ENCODE measurements at regions not wholly inside any gene's neighbourhood (a gene's known extent, or its start where the extent isn't known, plus 50 kb on each side); places are given as distances from the start of the nearest gene placed in this dataset.
A peak's percentile ranks its signal among the peaks of the same experiment; 100 is the strongest.

- Mint-ChIP-seq H3K4me1 (no peaks in the 10 kb centered on the region), H3K4me3 (no peak overlapping the region), H3K27me3 (no peaks in the 10 kb centered on the region), H3K9me3 (peaks cover 0 to 8% of the 10 kb centered on the region in 2 donors), H3K27ac (peak overlapping the region in 1 of 2 donors; percentile 94)
- DNase-seq (no peak), ATAC-seq (peak; percentile 28)
These were observed 707.6 kb downstream of the QKI start for GRCh38 chr6:164122109-164122508.

DNA sequence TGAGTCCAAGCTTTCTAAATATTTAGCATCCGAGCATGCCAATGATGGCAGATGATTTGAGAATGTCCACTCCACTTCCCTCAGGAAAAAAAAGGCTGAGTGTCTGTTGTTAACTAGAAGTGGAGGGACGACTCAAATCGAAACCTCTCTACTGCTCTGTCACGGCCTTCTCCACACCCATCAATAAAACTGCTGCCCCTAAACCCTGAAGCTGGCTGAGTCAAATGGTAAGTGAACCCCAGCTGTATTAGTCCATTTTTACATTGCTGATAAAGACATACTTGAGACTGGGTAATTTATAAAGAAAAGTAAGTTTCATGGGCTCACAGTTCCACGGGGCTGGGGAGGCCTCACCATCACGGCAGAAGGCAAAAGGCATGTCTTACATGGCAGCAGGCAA is 707.0 kb downstream of the QKI start:
- H3K27me3 Mint-ChIP-seq = no peaks in the 10 kb centered on the region
- DNase-seq (no peak), ATAC-seq (no peak)
- peak overlapping the region in 1 of 2 donors; percentile 94 for H3K27ac Mint-ChIP-seq
- no peaks in the 10 kb centered on the region for H3K4me1 Mint-ChIP-seq
- H3K9me3 Mint-ChIP-seq = peaks cover 0 to 8% of the 10 kb centered on the region in 2 donors
- no peak overlapping the region for H3K4me3 Mint-ChIP-seq

DNA sequence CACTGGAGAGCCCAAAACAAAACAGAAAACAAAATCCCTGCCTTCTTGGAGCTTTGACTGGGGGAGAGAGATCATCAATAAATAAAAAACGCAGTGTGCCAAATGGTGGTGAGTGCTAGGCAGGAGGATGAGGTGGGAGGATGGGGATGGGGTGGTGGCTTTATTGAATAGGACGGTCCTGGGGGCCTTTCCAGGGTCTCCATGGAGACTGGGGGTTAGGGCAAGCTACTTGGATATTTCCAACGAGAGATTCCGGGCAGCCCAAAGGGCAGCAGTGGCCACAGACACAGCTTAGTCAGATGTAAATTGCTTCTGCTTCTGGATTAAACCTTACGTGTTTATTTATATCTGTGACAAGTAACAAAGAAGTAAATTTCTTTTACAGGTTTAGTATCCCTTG is 700.1 kb downstream of the QKI start:
- ATAC-seq = no peak
- Mint-ChIP-seq H3K27me3 (peaks cover 42% of the 10 kb centered on the region), H3K4me3 (no peak overlapping the region), H3K27ac (no peak overlapping the region), H3K9me3 (peaks cover 0 to 7% of the 10 kb centered on the region in 2 donors), H3K4me1 (no peaks in the 10 kb centered on the region)
- no peak for DNase-seq

- no peak for DNase-seq
- ATAC-seq = no peak
- H3K27ac Mint-ChIP-seq = no peak overlapping the region
- peaks cover 48% of the 10 kb centered on the region for H3K27me3 Mint-ChIP-seq
- H3K4me3 Mint-ChIP-seq = no peak overlapping the region
- H3K4me1 Mint-ChIP-seq = peaks cover 5% of the 10 kb centered on the region
- H3K9me3 Mint-ChIP-seq = peaks cover 0 to 7% of the 10 kb centered on the region in 2 donors
These were observed 699.5 kb downstream of the QKI start for GRCh38 chr6:164114051-164114450.

GRCh38 chr6:164113637-164114036 is 699.1 kb downstream of the QKI start:
- no peak for ATAC-seq
- Mint-ChIP-seq H3K4me3 (no peak overlapping the region), H3K4me1 (peaks cover 6% of the 10 kb centered on the region), H3K9me3 (peaks cover 0 to 7% of the 10 kb centered on the region in 2 donors), H3K27me3 (peaks cover 52% of the 10 kb centered on the region), H3K27ac (no peak overlapping the region)
- no peak for DNase-seq

DNA sequence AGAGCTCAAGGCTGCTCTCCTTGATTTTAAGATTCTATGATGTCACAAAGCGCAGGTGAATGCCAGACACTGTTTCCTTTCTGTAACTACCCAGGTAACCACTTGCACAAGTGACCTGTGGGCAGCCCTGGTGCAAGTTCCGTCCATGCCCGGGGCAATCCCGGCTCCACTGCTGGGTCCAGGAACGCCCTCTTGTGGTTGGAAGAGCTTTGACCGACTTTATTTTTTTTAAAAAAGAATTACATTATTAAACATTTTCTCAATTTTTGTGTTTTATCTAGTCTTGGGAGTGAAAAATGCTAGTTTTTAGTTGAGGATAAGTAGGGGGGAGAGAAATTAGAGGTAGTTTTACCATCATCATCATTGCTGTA is 695.2 kb downstream of the QKI start:
- no peak overlapping the region for H3K27ac Mint-ChIP-seq
- peaks cover 0 to 7% of the 10 kb centered on the region in 2 donors for H3K9me3 Mint-ChIP-seq
- DNase-seq (no peak), ATAC-seq (no peak)
- H3K4me1 Mint-ChIP-seq = peaks cover 6% of the 10 kb centered on the region
- H3K4me3 Mint-ChIP-seq = no peak overlapping the region
- peaks cover 69% of the 10 kb centered on the region for H3K27me3 Mint-ChIP-seq

GRCh38 chr6:164108869-164109769 is 694.6 kb downstream of the QKI start:
- H3K9me3 Mint-ChIP-seq = peaks cover 0 to 7% of the 10 kb centered on the region in 2 donors
- DNase-seq = no peak
- peaks cover 63% of the 10 kb centered on the region for H3K27me3 Mint-ChIP-seq
- H3K27ac Mint-ChIP-seq = peak overlapping the region in 1 of 2 donors; percentile 76
- ATAC-seq = no peak
- no peak overlapping the region for H3K4me3 Mint-ChIP-seq
- H3K4me1 Mint-ChIP-seq = peaks cover 6% of the 10 kb centered on the region

DNA sequence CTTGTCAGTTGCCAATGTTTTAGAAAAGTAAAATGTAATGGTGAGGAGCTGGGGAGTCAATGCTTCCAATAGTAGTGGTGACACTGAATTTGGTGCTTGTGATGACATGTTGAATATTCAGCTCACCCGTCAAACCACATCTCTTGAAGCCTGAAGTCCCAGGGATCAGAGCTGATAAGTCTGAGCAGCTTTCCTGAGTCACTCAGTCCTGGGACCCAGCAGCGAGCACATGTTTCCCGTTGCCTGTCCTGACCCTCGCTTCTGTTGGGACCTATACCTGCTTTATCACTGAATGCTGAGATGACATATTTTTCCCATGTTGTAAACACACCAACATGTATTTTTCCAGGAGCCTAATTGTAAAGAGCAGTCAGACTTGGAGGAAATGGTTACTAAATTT is 693.6 kb downstream of the QKI start:
- Mint-ChIP-seq H3K9me3 (peaks cover 0 to 7% of the 10 kb centered on the region in 2 donors), H3K27me3 (peaks cover 54% of the 10 kb centered on the region), H3K27ac (no peak overlapping the region), H3K4me1 (peaks cover 6% of the 10 kb centered on the region), H3K4me3 (no peak overlapping the region)
- DNase-seq (no peak), ATAC-seq (no peak)

- Mint-ChIP-seq H3K27me3 (peaks cover 57% of the 10 kb centered on the region), H3K4me3 (no peak overlapping the region), H3K27ac (no peak overlapping the region), H3K4me1 (peaks cover 6% of the 10 kb centered on the region), H3K9me3 (peaks cover 0 to 7% of the 10 kb centered on the region in 2 donors)
- no peak for DNase-seq
- no peak for ATAC-seq
These were observed 692.9 kb downstream of the QKI start for GRCh38 chr6:164107297-164107995.

- ATAC-seq (peak; percentile 52), DNase-seq (no peak)
- no peak overlapping the region for H3K4me3 Mint-ChIP-seq
- H3K9me3 Mint-ChIP-seq = no peaks in the 10 kb centered on the region
- peaks cover 6% of the 10 kb centered on the region for H3K4me1 Mint-ChIP-seq
- no peak overlapping the region for H3K27ac Mint-ChIP-seq
- H3K27me3 Mint-ChIP-seq = peaks cover 59% of the 10 kb centered on the region
These were observed 691.8 kb downstream of the QKI start for GRCh38 chr6:164106345-164106769.

DNA sequence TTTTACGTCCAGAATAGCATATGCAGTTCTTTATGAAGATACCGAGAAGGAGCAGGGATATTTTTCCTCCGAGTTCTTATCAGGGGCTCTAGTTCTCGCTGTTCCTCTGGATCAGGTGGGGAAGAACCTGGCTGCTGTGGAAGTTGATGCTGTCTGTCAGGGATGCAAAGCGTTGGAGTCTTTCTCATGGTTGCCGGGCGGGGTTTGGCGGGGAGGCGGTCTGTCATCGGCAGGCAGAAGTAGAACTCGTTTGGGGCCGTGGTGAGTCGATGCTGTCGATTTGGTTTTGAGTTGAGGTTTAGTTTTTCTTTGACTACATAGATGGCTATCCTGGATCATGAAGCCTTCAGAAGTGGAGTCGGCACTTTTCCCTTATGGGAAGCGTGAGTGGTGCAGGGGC is 691.2 kb downstream of the QKI start:
- Mint-ChIP-seq H3K27me3 (peaks cover 53% of the 10 kb centered on the region), H3K4me3 (no peak overlapping the region), H3K4me1 (peaks cover 6% of the 10 kb centered on the region), H3K27ac (no peak overlapping the region), H3K9me3 (no peaks in the 10 kb centered on the region)
- ATAC-seq = no peak
- no peak for DNase-seq

GRCh38 chr6:164104432-164104831 is 689.9 kb downstream of the QKI start:
- ATAC-seq = no peak
- H3K27ac Mint-ChIP-seq = no peak overlapping the region
- H3K4me1 Mint-ChIP-seq = peaks cover 5% of the 10 kb centered on the region
- DNase-seq = no peak
- no peak overlapping the region for H3K4me3 Mint-ChIP-seq
- H3K27me3 Mint-ChIP-seq = peaks cover 43% of the 10 kb centered on the region
- no peaks in the 10 kb centered on the region for H3K9me3 Mint-ChIP-seq

DNA sequence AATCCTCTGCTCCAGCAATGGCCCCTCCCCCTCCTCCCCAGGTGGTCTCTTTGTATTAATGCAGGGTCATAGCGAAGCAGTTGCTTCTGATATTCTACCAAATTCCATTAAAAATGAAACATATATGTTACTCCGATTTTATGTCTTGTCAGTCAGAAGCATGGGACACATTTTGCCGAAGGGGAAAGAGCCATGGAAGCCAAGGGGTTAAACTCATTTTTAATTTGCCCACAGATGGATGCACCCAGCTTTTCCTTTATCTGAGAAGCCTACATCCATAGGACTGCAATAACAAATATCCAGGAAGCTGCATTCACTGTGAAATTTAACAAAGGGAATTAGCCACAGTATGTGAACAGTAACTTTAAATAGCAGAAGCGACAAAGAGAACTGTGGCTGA is 688.2 kb downstream of the QKI start:
- no peak overlapping the region for H3K27ac Mint-ChIP-seq
- H3K4me1 Mint-ChIP-seq = no peaks in the 10 kb centered on the region
- ATAC-seq = no peak

DNA sequence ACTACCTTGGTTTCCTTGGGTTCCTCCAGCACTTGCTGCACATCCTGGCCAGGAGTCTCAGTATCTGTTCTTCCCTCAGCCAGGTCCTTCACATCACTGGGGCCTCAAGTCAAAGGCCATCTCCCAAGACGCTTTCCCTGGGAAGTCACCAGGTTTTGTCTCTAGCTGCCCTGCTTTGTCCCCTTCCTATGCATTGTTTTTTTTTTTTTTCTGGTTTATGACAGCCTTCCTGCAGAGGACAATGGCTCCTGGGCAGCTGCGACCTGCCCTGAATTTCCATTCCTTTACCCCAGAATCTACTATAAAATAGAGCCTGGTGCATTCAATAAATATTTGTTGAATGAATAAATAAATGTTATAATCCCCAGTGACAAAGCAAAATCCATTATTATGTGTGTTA is 687.3 kb downstream of the QKI start:
- ATAC-seq = no peak
- DNase-seq = no peak
- Mint-ChIP-seq H3K27ac (no peak overlapping the region), H3K27me3 (peaks cover 23% of the 10 kb centered on the region), H3K4me3 (no peak overlapping the region), H3K9me3 (no peaks in the 10 kb centered on the region), H3K4me1 (no peaks in the 10 kb centered on the region)

More for the DNA sequence above, 688.2 kb downstream of the QKI start:
- Mint-ChIP-seq H3K4me3 (no peak overlapping the region), H3K27me3 (peaks cover 31% of the 10 kb centered on the region), H3K9me3 (no peaks in the 10 kb centered on the region)
- DNase-seq = no peak

DNA sequence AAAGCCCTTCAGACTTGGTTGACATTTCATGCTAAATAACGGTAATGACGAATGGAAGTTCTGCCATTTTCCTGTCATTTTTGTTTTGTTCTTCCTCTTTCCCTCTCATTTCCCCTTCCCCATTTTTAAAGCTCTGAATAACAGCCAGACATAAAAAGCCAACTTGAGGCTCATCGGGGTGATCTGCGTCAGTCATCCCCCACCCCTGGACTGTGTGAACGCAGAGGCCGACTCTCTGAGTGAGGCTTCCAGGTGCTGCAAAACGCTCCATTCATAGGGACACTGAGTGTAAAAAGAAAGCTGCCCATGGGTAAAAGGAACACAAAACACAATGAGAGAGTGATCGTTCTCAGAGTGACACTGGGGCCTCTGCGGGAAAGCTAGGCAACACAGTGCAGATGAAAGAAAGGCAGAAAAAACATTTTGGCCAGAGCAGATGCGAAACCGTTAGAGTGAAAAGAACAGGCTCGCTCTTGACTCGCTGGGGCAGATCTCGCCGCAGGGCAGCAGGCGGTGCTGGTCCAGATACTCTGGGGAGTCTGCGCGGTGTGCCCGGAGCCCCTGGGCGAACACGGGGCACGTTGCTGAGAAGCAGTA is 684.8 kb downstream of the QKI start:
- DNase-seq (no peak), ATAC-seq (no peak)
- Mint-ChIP-seq H3K27me3 (peaks cover 31% of the 10 kb centered on the region), H3K4me1 (no peaks in the 10 kb centered on the region), H3K9me3 (peaks cover 5 to 15% of the 10 kb centered on the region in 2 donors), H3K27ac (no peak overlapping the region), H3K4me3 (no peak overlapping the region)

DNA sequence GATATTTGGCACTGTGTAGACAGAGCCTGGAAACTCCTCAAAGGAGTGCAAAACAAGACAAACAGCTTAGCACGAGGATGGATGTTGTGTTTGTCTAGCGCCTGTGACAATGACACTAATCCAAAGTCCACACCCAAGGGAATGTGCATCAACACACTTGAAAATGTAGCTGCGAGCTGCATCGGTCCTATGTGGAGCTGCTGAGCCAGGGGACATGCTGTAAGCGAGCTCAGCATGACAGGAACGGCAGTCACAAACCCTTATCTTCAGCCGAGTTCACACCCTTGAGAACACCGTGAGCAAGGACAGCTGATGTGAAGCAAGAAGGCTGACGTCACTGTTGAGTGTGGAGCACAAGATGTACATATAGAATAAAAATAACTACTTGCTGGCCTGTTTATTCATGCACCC is 684.3 kb downstream of the QKI start:
- no peak overlapping the region for H3K27ac Mint-ChIP-seq
- H3K4me3 Mint-ChIP-seq = no peak overlapping the region
- ATAC-seq (no peak), DNase-seq (no peak)
- peaks cover 32% of the 10 kb centered on the region for H3K27me3 Mint-ChIP-seq
- H3K9me3 Mint-ChIP-seq = peaks cover 5 to 15% of the 10 kb centered on the region in 2 donors
- H3K4me1 Mint-ChIP-seq = no peaks in the 10 kb centered on the region

Measured in stimulated activated naive CD8-positive, alpha-beta T cell treated with anti-CD3 and anti-CD28 coated beads, Interleukin-15, amount 100 ng/mL, for 72 hours (primary cell).